HG02642 (cell line): ENCODE measurements at regions not wholly inside any gene's neighbourhood (a gene's known extent, or its start where the extent isn't known, plus 50 kb on each side); places are given as distances from the start of the nearest gene placed in this dataset.
"Not testable (repeated sequence)": the region's sequence is repeated elsewhere in the genome, so short reads cannot be mapped to it uniquely, and the experiment has no call there.

Source experiments
- ATAC-seq: cut with Tn5 transposase; IDR thresholded peaks from one replicate; pipeline ENCODE4 v1.9.1; 2021; ENCODE audit warnings: mild to moderate bottlenecking; ENCODE audit not compliant: unreplicated experiment, poor library complexity

DNA sequence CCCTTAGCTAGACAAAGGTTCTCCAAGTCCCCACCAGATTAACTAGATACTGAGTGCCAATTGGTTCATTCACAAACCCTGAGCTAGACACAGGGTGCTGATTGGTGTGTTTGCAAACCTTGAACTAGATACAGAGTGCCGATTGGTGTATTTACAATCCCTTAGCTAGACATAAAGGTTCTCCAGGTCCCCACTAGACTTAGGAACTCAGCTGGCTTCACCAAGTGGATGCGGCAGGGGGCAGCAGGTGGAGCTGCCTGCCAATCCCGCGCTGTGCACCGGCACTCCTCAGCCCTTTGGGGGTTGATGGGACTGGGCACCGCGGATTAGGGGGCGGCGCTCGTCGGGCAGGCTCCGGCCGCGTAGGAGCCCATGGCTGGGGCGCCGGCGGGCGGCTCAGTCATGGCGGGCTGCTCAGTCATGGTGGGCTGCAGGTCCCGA is 157.6 kb downstream of the KLRB1 start:
- ATAC-seq: not testable (repeated sequence)

- ATAC-seq: not testable (repeated sequence)
These were observed 158.0 kb downstream of the KLRB1 start for GRCh38 chr12:9449657-9450126.

- ATAC-seq: no peak
These were observed 158.5 kb downstream of the KLRB1 start for GRCh38 chr12:9449181-9449580.

DNA sequence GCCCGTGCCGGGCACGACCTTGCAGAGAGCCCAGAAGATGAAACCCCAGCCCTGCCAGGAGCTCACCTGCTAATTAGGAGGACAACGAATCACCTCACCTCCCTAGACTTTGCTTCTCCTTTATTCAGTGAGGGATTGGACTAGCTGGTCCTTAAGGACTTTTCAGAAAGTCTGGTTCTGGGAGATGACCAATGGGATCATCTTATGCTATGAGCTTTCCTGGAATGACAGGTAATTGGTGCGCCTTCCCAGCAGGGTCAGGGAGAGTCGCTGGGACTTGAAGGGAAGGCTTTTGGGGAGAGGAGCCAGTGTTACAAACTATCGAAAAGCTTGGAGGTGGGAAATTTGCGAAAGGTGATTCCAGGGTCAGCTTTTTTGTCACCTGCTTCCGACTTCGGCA is 159.1 kb downstream of the KLRB1 start:
- ATAC-seq: not testable (repeated sequence)

- ATAC-seq: peak; percentile 79
These were observed 159.7 kb downstream of the KLRB1 start for GRCh38 chr12:9447791-9448614.

GRCh38 chr12:9446883-9447761 is 160.6 kb downstream of the KLRB1 start:
- peak; percentile 31 for ATAC-seq

DNA sequence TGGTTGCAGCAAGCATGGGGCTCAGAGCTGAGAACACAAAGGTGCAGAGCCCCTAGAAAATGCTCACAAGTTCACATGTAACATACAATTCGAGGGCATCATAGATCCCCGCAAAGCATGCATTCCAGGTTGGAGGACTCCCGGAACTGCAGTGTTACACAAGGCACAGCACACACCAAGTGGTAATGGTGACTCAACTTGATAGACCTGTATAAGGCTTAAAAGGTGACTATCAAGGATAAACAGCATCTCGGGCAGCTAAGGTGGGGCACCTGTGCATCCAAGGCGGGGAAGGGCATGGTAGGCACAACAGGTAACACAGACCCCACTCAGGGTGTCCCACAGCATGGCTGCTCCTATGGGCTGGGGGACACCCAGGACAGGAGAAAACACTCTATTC is 167.3 kb downstream of the KLRB1 start:
- not testable (repeated sequence) for ATAC-seq

- ATAC-seq: not testable (repeated sequence)
These were observed 172.0 kb downstream of the KLRB1 start for GRCh38 chr12:9435682-9436081.

DNA sequence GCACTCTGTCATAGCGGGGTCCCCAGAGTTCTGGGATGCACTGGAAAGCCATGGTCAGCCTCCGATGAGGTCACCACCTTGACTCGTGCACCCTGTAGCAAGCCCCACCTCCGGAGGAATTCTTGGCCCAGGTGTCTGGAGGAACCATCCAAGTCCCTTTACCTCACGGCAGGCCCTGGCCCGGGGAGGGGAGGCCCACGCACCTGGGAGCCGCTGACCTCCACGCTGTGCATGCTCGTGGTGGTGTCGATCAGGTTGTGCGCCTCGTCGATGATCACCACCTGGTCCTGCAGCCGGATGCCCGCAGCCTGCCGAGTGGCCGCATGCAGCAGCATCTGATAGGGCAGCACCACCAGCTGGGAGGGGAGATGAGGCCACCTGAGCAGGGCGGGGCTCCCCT is 177.3 kb downstream of the KLRB1 start:
- not testable (repeated sequence) for ATAC-seq

DNA sequence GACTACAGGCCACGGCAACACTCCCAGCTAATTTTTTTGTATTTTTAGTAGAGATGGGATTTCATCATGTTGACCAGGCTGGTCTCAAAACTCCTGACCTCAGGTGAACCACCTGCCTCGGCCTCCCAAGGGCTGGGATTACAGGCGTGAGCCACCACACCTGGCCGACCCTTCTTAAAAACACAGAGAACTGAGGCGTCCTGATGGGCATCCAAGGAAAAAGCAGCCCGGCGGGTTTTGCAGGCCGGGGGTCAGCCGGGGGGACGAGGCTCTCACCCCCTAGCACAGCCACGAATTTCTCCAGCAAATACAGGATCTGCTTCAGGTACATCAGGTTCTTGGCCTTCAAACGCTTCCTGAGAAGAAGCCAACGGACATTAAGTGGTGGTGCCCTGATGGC is 178.9 kb downstream of the KLRB1 start:
- not testable (repeated sequence) for ATAC-seq

GRCh38 chr12:9425429-9425828 is 182.3 kb downstream of the KLRB1 start:
- not testable (repeated sequence) for ATAC-seq

DNA sequence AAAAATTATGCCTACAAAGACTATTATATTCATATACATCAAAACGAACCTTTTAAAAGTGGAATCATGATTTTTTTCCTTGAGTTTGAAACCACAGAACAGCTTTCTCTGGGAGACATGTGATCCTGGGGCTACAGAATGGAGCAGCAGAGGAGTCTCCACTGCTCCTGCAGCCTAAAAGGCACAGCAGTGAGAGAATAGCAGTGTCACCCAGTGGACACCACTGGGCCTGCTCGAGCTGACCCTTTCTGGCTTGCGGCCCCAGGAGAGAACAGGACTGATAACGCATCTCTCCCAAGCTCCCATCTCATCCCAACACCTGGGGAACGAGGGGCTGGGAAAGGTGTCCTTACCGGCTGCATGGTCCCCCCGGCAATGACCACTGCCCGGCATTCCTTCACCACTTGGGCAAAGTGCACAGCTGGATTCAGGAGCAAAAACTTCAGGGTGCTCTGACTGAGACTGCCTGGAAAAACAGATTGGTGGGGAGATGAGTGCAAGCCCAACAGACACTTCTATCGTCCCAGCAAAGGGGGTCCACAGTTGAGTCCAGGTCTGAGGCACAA is 183.5 kb downstream of the KLRB1 start:
- ATAC-seq: not testable (repeated sequence)

- not testable (repeated sequence) for ATAC-seq
These were observed 185.0 kb downstream of the KLRB1 start for GRCh38 chr12:9422689-9423088.

DNA sequence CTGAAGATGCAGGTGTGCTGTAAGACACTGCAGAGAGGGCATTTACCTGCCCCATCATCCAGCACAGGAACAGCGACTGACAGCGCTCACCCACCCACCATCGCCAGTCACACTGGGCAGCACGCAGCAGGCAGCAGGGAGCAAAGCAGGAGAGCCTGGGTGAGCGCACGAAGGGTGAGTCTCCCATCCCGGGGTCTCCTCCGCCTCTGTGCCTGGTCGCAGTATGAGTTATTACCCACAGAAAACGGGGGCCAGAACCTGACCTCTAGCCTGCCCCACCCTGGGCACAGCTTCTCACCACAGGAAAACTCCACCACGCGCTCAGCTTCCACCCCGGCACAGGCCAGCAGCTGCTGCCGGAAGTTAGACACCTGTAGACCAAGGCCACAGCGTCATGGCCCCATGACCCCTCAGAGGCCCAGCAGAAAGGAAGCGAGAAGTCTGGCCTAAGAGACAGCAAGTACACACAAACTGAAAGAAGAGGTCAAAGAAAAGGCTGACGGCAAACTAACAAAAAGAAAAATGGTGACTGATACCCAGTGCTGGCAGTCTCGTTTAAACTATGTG is 186.1 kb downstream of the KLRB1 start:
- peak; percentile 40 for ATAC-seq

- not testable (repeated sequence) for ATAC-seq
These were observed 186.7 kb downstream of the KLRB1 start for GRCh38 chr12:9420817-9421519.

GRCh38 chr12:9418669-9419041 is 189.1 kb downstream of the KLRB1 start:
- ATAC-seq: not testable (repeated sequence)

GRCh38 chr12:9417947-9418668 is 189.6 kb downstream of the KLRB1 start:
- not testable (repeated sequence) for ATAC-seq

GRCh38 chr12:9417341-9417740 is 190.4 kb downstream of the KLRB1 start:
- not testable (repeated sequence) for ATAC-seq

GRCh38 chr12:9416346-9416745 is 191.4 kb downstream of the KLRB1 start:
- ATAC-seq: not testable (repeated sequence)
